ENCODE measurements at regions not wholly inside any gene's neighbourhood (a gene's known extent, or its start where the extent isn't known, plus 50 kb on each side); places are given as distances from the start of the nearest gene placed in this dataset.

GRCh38 chr4:33411182-33411581 lies 2691.0 kb downstream of the PCDH7 start:
- TF ChIP-seq EZH2 (IDR thresholded peaks at IDR 0.05; ENCODE audit: insufficient read depth, poor library complexity, severe bottlenecking) (no peak), EZH2phosphoT487 (IDR thresholded peaks at IDR 0.05; ENCODE audit: insufficient read depth, low read depth) (no peak)
